Prostate gland (tissue), 2 donors: ENCODE measurements at regions not wholly inside any gene's neighbourhood (a gene's known extent, or its start where the extent isn't known, plus 50 kb on each side); places are given as distances from the start of the nearest gene placed in this dataset.

Experiments used
- DNase-seq: peaks from one replicate; pipeline ENCODE4 v3.0.0-alpha.2; 2019; ENCODE audit warnings: low spot score
- H3K27ac ChIP-seq, 2 donors: fragments of 200-600 bp; sonication (generic); 2 replicates each; pipeline ENCODE4 v1.5.1; 2017 to 2019
- H3K27me3 ChIP-seq: fragments of 200-600 bp; sonication (generic); replicated peaks from 2 replicates; pipeline ENCODE4 v1.5.1; 2019; ENCODE audit not compliant: insufficient read depth
- H3K36me3 ChIP-seq, 2 donors: fragments of 200-600 bp; sonication (generic); 1 replicate in 1 of 2; 2 replicates in 1 of 2; pipeline versions ENCODE4 v1.5.1 to v1.8.1; 2017 to 2019
- H3K4me1 ChIP-seq: fragments of 200-600 bp; sonication (generic); replicated peaks from 2 replicates; pipeline ENCODE4 v1.5.1; 2019
- H3K4me3 ChIP-seq, 2 donors: fragments of 200-600 bp; sonication (generic); 2 replicates each; pipeline ENCODE4 v1.5.1; 2017 to 2019
- H3K9me3 ChIP-seq: fragments of 200-600 bp; sonication (generic); 2 replicates; pipeline ENCODE4 v1.5.1; 2017
- CTCF ChIP-seq, 4 experiments: fragments of 200-600 bp in 2 of 4; fragments of 450-650 bp in 2 of 4; sonication (generic) in 2 of 4; IDR thresholded peaks; 1 replicate in 3 of 4; 2 replicates in 1 of 4; pipeline ENCODE4 v1.5.1; 2016 to 2019; ENCODE audit warnings: antibody characterized with exemption in 4 of 4, mild to moderate bottlenecking in 2 of 4, moderate library complexity in 2 of 4
- POLR2A ChIP-seq: fragments of 450-650 bp; IDR thresholded peaks from one replicate; pipeline ENCODE4 v1.6.1; 2016; ENCODE audit warnings: antibody characterized with exemption, mild to moderate bottlenecking
- POLR2AphosphoS5 ChIP-seq: sonication (generic); formaldehyde crosslinking; IDR thresholded peaks from one replicate; pipeline ENCODE4 v1.6.1; 2017; ENCODE audit warnings: antibody characterized with exemption
- WGBS: methylation state at CpG from one replicate; pipeline ENCODE4 v1.1.5; 2018; 5-methylcytosine and 5-hydroxymethylcytosine counted together
- intact Hi-C: fragments of 100-400 bp; cut with DNase I; formaldehyde crosslinking; loops from one replicate; pipeline ENCODE4 v1.14.2; 2022

- 84% methylated on average over 3 of the region's 3 CpGs for WGBS
- Histone ChIP-seq H3K27ac (no peak overlapping the region), H3K4me3 (no peak overlapping the region), H3K36me3 (no peaks in the 10 kb centered on the region), H3K4me1 (no peaks in the 10 kb centered on the region), H3K27me3 (no peaks in the 10 kb centered on the region), H3K9me3 (no peaks in the 10 kb centered on the region)
- intact Hi-C loops: no loop called here
- DNase-seq: no peak
- TF ChIP-seq POLR2AphosphoS5 (no peak), CTCF (IDR thresholded peaks at IDR 0.05) (no peak), POLR2A (no peak)
Measured at GRCh38 chr4:36651253-36651652, 369.8 kb downstream of the DTHD1 start.

GRCh38 chr4:36652857-36653256 lies 371.4 kb downstream of the DTHD1 start:
- Histone ChIP-seq H3K9me3 (no peaks in the 10 kb centered on the region), H3K36me3 (no peaks in the 10 kb centered on the region), H3K4me1 (no peaks in the 10 kb centered on the region), H3K4me3 (no peak overlapping the region), H3K27ac (no peak overlapping the region), H3K27me3 (no peaks in the 10 kb centered on the region)
- 91% methylated on average over 1 of the region's 1 CpG for WGBS
- TF ChIP-seq CTCF (IDR thresholded peaks at IDR 0.05) (no peak), POLR2AphosphoS5 (no peak), POLR2A (no peak)
- DNase-seq: no peak
- intact Hi-C loops: no loop called here

GRCh38 chr4:36665985-36666527 lies 384.6 kb downstream of the DTHD1 start:
- TF ChIP-seq POLR2AphosphoS5 (no peak), POLR2A (no peak), CTCF (IDR thresholded peaks at IDR 0.05) (no peak)
- no peaks in the 10 kb centered on the region for H3K9me3 ChIP-seq
- H3K36me3 ChIP-seq: no peaks in the 10 kb centered on the region
- H3K27me3 ChIP-seq: no peaks in the 10 kb centered on the region
- H3K4me3 ChIP-seq: no peak overlapping the region
- intact Hi-C loops: no loop called here
- no peak for DNase-seq
- no peaks in the 10 kb centered on the region for H3K4me1 ChIP-seq
- 77% methylated on average over 3 of the region's 3 CpGs for WGBS
- no peak overlapping the region for H3K27ac ChIP-seq

- no peaks in the 10 kb centered on the region for H3K4me1 ChIP-seq
- no peak overlapping the region for H3K4me3 ChIP-seq
- WGBS: 81% methylated on average over 2 of the region's 2 CpGs
- no peaks in the 10 kb centered on the region for H3K27me3 ChIP-seq
- intact Hi-C loops: no loop called here
- no peaks in the 10 kb centered on the region for H3K9me3 ChIP-seq
- no peaks in the 10 kb centered on the region for H3K36me3 ChIP-seq
- no peak overlapping the region for H3K27ac ChIP-seq
- no peak for DNase-seq
- TF ChIP-seq CTCF (IDR thresholded peaks at IDR 0.05) (no peak), POLR2A (no peak), POLR2AphosphoS5 (no peak)
Measured at GRCh38 chr4:36675436-36675835, 394.0 kb downstream of the DTHD1 start.
